Muscle layer of colon (tissue), 2 donors: ENCODE measurements at regions not wholly inside any gene's neighbourhood (a gene's known extent, or its start where the extent isn't known, plus 50 kb on each side); places are given as distances from the start of the nearest gene placed in this dataset.
"Not testable (repeated sequence)": the region's sequence is repeated elsewhere in the genome, so short reads cannot be mapped to it uniquely, and the experiment has no call there.

Experiments used
- H3K27ac ChIP-seq: one replicate; pipeline ENCODE4 v1.7.0; 2013; ENCODE audit warnings: low read depth, mild to moderate bottlenecking, low read length, moderate library complexity
- H3K27me3 ChIP-seq, 2 donors: one replicate each; pipeline ENCODE4 v1.7.0; 2013; ENCODE audit warnings: low read length in 2 of 2, mild to moderate bottlenecking in 2 of 2; ENCODE audit not compliant: insufficient read depth in 2 of 2, control insufficient read depth in 1 of 2
- H3K36me3 ChIP-seq: one replicate; pipeline ENCODE4 v1.7.0; 2013; ENCODE audit warnings: mild to moderate bottlenecking, low read length; ENCODE audit not compliant: insufficient read depth
- H3K4me1 ChIP-seq: one replicate; pipeline ENCODE4 v1.7.0; 2013; ENCODE audit warnings: mild to moderate bottlenecking, low read length; ENCODE audit not compliant: insufficient read depth
- H3K4me3 ChIP-seq, 2 donors: one replicate each; pipeline ENCODE4 v1.7.0; 2013; ENCODE audit warnings: low read length in 2 of 2, low read depth in 1 of 2, mild to moderate bottlenecking in 1 of 2, moderate library complexity in 1 of 2
- H3K9ac ChIP-seq: one replicate; pipeline ENCODE4 v1.7.0; 2013; ENCODE audit warnings: low read length
- H3K9me3 ChIP-seq: one replicate; pipeline ENCODE4 v1.7.0; 2013; ENCODE audit warnings: mild to moderate bottlenecking, low read length
- donor health status: abdominal sarcoma.
- donor health status: Adenocarcinoma of cecum.

GRCh38 chr11:110859998-110860397 lies 147.8 kb upstream of the ARHGAP20 start:
- Histone ChIP-seq H3K27ac (no peak overlapping the region), H3K9ac (no peak overlapping the region), H3K9me3 (no peaks in the 10 kb centered on the region), H3K27me3 (no peaks in the 10 kb centered on the region), H3K36me3 (no peaks in the 10 kb centered on the region), H3K4me3 (no peak overlapping the region), H3K4me1 (peaks cover 20% of the 10 kb centered on the region)

GRCh38 chr11:110859240-110859840 lies 147.1 kb upstream of the ARHGAP20 start:
- peaks cover 24% of the 10 kb centered on the region for H3K4me1 ChIP-seq
- H3K36me3 ChIP-seq = no peaks in the 10 kb centered on the region
- H3K27ac ChIP-seq = no peak overlapping the region
- no peaks in the 10 kb centered on the region for H3K27me3 ChIP-seq
- H3K4me3 ChIP-seq = no peak overlapping the region
- H3K9me3 ChIP-seq = no peaks in the 10 kb centered on the region
- H3K9ac ChIP-seq = no peak overlapping the region

- H3K36me3 ChIP-seq = no peaks in the 10 kb centered on the region
- peaks cover 24% of the 10 kb centered on the region for H3K4me1 ChIP-seq
- H3K9me3 ChIP-seq = no peaks in the 10 kb centered on the region
- H3K27ac ChIP-seq = no peak overlapping the region
- no peak overlapping the region for H3K4me3 ChIP-seq
- no peaks in the 10 kb centered on the region for H3K27me3 ChIP-seq
- no peak overlapping the region for H3K9ac ChIP-seq
These were observed 146.3 kb upstream of the ARHGAP20 start for GRCh38 chr11:110858547-110858921.

- Histone ChIP-seq H3K9ac (no peak overlapping the region), H3K36me3 (no peaks in the 10 kb centered on the region), H3K27ac (no peak overlapping the region), H3K9me3 (no peaks in the 10 kb centered on the region), H3K4me3 (no peak overlapping the region), H3K4me1 (peaks cover 24% of the 10 kb centered on the region), H3K27me3 (no peaks in the 10 kb centered on the region)
These were observed 145.8 kb upstream of the ARHGAP20 start for GRCh38 chr11:110857892-110858546.

- H3K27ac ChIP-seq = no peak overlapping the region
- no peaks in the 10 kb centered on the region for H3K27me3 ChIP-seq
- H3K4me3 ChIP-seq = no peak overlapping the region
- H3K9ac ChIP-seq = no peak overlapping the region
- H3K36me3 ChIP-seq = no peaks in the 10 kb centered on the region
- peaks cover 24% of the 10 kb centered on the region for H3K4me1 ChIP-seq
- H3K9me3 ChIP-seq = no peaks in the 10 kb centered on the region
These were observed 145.0 kb upstream of the ARHGAP20 start for GRCh38 chr11:110856996-110857812.

- H3K27ac ChIP-seq = no peak overlapping the region
- H3K36me3 ChIP-seq = no peaks in the 10 kb centered on the region
- H3K9ac ChIP-seq = no peak overlapping the region
- no peaks in the 10 kb centered on the region for H3K9me3 ChIP-seq
- H3K4me1 ChIP-seq = peaks cover 24% of the 10 kb centered on the region
- no peak overlapping the region for H3K4me3 ChIP-seq
- H3K27me3 ChIP-seq = no peaks in the 10 kb centered on the region
These were observed 144.1 kb upstream of the ARHGAP20 start for GRCh38 chr11:110856340-110856739.

GRCh38 chr11:110855191-110855590 lies 143.0 kb upstream of the ARHGAP20 start:
- no peaks in the 10 kb centered on the region for H3K27me3 ChIP-seq
- H3K36me3 ChIP-seq = no peaks in the 10 kb centered on the region
- no peaks in the 10 kb centered on the region for H3K9me3 ChIP-seq
- no peak overlapping the region for H3K4me3 ChIP-seq
- H3K9ac ChIP-seq = no peak overlapping the region
- H3K27ac ChIP-seq = no peak overlapping the region
- peaks cover 24% of the 10 kb centered on the region for H3K4me1 ChIP-seq

- Histone ChIP-seq H3K27ac (no peak overlapping the region), H3K4me3 (no peak overlapping the region), H3K36me3 (no peaks in the 10 kb centered on the region), H3K9me3 (no peaks in the 10 kb centered on the region), H3K27me3 (no peaks in the 10 kb centered on the region), H3K9ac (no peak overlapping the region), H3K4me1 (peaks cover 17% of the 10 kb centered on the region)
These were observed 140.8 kb upstream of the ARHGAP20 start for GRCh38 chr11:110852921-110853490.

- Histone ChIP-seq H3K9ac (no peak overlapping the region), H3K36me3 (no peaks in the 10 kb centered on the region), H3K27ac (no peak overlapping the region), H3K4me1 (peaks cover 8% of the 10 kb centered on the region), H3K9me3 (no peaks in the 10 kb centered on the region), H3K27me3 (no peaks in the 10 kb centered on the region), H3K4me3 (no peak overlapping the region)
These were observed 138.6 kb upstream of the ARHGAP20 start for GRCh38 chr11:110850846-110851245.

GRCh38 chr11:110843053-110843452 lies 130.8 kb upstream of the ARHGAP20 start:
- H3K27ac ChIP-seq, H3K4me1 ChIP-seq, H3K4me3 ChIP-seq, H3K27me3 ChIP-seq, H3K9ac ChIP-seq, H3K9me3 ChIP-seq, H3K36me3 ChIP-seq: not testable (repeated sequence)

GRCh38 chr11:110838808-110839207 lies 126.6 kb upstream of the ARHGAP20 start:
- Histone ChIP-seq H3K27ac (no peak overlapping the region), H3K4me1 (no peaks in the 10 kb centered on the region)

More at GRCh38 chr11:110838808-110839207, 126.6 kb upstream of the ARHGAP20 start:
- Histone ChIP-seq H3K27me3 (no peaks in the 10 kb centered on the region), H3K4me3 (no peak overlapping the region), H3K9ac (no peak overlapping the region), H3K9me3 (no peaks in the 10 kb centered on the region), H3K36me3 (no peaks in the 10 kb centered on the region)
